ENCODE measurements at regions not wholly inside any gene's neighbourhood (a gene's known extent, or its start where the extent isn't known, plus 50 kb on each side); places are given as distances from the start of the nearest gene placed in this dataset.
"Not testable (repeated sequence)": the region's sequence is repeated elsewhere in the genome, so short reads cannot be mapped to it uniquely, and the experiment has no call there.

- no peak for DNase-seq
These were observed 81.6 kb upstream of the RNU2-1 start for GRCh38 chr17:43315369-43315768.

DNA sequence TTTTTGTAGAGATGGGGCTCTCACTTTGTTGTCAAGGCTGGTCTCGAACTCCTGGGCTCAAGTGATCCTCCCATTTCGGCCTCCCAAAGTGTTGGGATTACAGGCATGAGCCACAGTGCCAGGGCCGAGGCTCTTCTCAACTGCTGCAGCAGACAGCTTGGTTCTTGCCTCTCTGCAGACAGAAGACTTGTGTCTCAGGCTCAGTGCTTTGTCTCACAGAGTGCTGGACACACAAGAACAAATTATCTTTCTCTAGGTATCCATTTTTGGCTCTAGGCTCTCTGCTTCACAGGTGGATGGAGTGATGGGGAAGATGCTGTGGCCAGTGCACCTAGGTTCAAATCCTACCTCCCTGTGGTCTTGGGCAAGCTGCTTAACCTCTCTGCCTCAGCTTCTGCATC is 80.8 kb upstream of the RNU2-1 start:
- DNase-seq: no peak

GRCh38 chr17:43312011-43312410 is 78.2 kb upstream of the RNU2-1 start:
- DNase-seq: no peak

- peak in 1 of 2 donors; percentile 8 for DNase-seq
These were observed 75.9 kb upstream of the RNU2-1 start for GRCh38 chr17:43309505-43310332.

DNA sequence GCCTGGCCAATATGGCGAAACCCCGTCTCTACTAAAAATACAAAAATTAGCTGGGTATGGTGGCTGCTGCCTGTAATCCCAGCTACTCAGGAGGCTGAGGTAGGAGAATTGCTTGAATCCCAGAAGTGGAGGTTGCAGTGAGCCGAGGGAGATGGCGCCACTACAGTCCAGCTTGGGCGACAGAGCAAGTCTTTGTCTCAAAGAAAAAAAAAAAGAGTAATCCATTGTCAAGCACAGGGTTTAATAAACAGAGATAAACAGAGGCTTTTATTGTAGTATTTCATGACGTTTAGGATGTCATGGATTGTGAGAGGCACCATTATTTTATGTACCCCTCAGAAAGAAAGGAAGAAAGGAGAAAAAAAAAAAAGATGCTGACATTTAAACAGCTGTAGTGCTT is 75.2 kb upstream of the RNU2-1 start:
- peak in 1 of 2 donors; percentile 4 for DNase-seq

GRCh38 chr17:43304792-43305191 is 71.0 kb upstream of the RNU2-1 start:
- not testable (repeated sequence) for DNase-seq

- DNase-seq: not testable (repeated sequence)
These were observed 69.3 kb upstream of the RNU2-1 start for GRCh38 chr17:43303049-43303448.

DNA sequence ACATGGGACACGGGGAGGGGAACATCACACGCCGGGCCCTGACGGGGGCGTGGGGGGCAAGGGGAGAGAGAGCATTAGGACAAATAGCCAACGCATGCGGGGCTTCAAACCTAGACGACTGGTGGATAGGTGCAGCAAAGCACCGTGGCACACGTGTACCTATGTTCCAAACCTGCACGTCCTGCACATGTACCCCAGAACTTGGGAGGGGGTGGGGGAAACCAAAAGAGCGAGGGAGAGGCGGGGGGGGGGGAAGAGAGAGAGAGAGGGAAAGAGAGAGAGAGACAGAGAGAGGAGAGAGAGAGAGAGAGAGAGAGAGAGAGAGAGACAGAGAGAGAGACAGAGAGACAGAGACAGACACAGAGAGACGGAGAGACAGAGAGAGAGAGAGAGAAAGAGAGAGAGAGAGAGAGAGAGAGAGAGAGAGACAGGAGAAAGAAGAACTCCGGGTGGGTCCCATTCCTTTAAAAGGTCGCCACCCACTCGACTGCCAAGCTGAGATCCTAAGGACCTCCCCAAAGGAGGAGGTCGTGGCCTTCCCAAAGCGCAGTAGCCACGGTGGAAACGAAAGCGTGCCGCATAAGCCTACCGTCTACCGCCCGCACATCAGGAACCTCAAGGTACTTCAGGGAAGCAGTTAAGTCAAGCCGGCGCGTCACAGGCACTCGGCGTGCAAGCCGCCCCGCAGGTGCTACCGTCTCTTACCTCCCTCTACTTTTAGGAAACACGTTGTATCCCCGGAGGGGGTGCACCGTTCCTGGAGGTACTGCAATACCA is 65.7 kb upstream of the RNU2-1 start:
- not testable (repeated sequence) for DNase-seq

DNA sequence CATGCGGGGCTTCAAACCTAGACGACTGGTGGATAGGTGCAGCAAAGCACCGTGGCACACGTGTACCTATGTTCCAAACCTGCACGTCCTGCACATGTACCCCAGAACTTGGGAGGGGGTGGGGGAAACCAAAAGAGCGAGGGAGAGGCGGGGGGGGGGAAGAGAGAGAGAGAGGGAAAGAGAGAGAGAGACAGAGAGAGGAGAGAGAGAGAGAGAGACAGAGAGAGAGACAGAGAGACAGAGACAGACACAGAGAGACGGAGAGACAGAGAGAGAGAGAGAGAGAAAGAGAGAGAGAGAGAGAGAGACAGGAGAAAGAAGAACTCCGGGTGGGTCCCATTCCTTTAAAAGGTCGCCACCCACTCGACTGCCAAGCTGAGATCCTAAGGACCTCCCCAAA is 55.9 kb upstream of the RNU2-1 start:
- not testable (repeated sequence) for DNase-seq

DNA sequence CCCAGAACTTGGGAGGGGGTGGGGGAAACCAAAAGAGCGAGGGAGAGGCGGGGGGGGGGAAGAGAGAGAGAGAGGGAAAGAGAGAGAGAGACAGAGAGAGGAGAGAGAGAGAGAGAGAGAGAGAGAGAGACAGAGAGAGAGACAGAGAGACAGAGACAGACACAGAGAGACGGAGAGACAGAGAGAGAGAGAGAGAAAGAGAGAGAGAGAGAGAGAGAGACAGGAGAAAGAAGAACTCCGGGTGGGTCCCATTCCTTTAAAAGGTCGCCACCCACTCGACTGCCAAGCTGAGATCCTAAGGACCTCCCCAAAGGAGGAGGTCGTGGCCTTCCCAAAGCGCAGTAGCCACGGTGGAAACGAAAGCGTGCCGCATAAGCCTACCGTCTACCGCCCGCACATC is 49.8 kb upstream of the RNU2-1 start:
- not testable (repeated sequence) for DNase-seq

All from stimulated activated CD4-positive, alpha-beta T cell treated with anti-CD3 and anti-CD28 coated beads, Interleukin-2, amount 100 ng/mL, for 24 hours (primary cell).